H1 (cell line): ENCODE measurements at regions not wholly inside any gene's neighbourhood (a gene's known extent, or its start where the extent isn't known, plus 50 kb on each side); places are given as distances from the start of the nearest gene placed in this dataset.

ENCODE experiments used
- CTCF ChIP-seq, 3 experiments: IDR thresholded peaks; 1 replicate in 2 of 3; 2 replicates in 1 of 3; pipeline versions ENCODE4 v1.5.1 to v1.6.1; 2011; ENCODE audit warnings: low read length in 3 of 3, mild to moderate bottlenecking in 3 of 3, inconsistent platforms in 2 of 3, low read depth in 1 of 3, moderate library complexity in 1 of 3; ENCODE audit not compliant: insufficient read depth in 1 of 3; ENCODE audit errors: control extremely low read depth in 1 of 3
- JUN ChIP-seq: IDR thresholded peaks from 2 replicates; pipeline ENCODE4 v1.6.1; 2011; ENCODE audit warnings: low read depth, mild to moderate bottlenecking, improper control_type of control experiment, low read length
- POLR2A ChIP-seq, 2 experiments: IDR thresholded peaks; 1 replicate in 1 of 2; 2 replicates in 1 of 2; pipeline ENCODE4 v1.6.1; 2011; ENCODE audit warnings: low read depth in 2 of 2, low read length in 2 of 2, mild to moderate bottlenecking in 2 of 2; ENCODE audit errors: control extremely low read depth in 1 of 2
- RNF2 ChIP-seq: fragments of 200-900, 300-1000 bp; sonication (generic); IDR thresholded peaks from 2 replicates; pipeline ENCODE4 v1.7.1; 2016; ENCODE audit warnings: borderline replicate concordance, low read depth, mild to moderate bottlenecking, antibody characterized with exemption, low read length; ENCODE audit not compliant: poor library complexity, severe bottlenecking; ENCODE audit errors: missing control alignments
- TEAD4 ChIP-seq: IDR thresholded peaks from 2 replicates; pipeline ENCODE4 v1.6.1; 2012; ENCODE audit warnings: low read depth, low read length, inconsistent platforms, mixed read lengths

- TF ChIP-seq CTCF (IDR thresholded peaks at IDR 0.05; ENCODE audit: control extremely low read depth in 1 of 3, insufficient read depth in 1 of 3, low read depth in 1 of 3, low read length in 3 of 3) (no peak), POLR2A (IDR thresholded peaks at IDR 0.05; ENCODE audit: control extremely low read depth in 1 of 2, low read depth in 2 of 2, low read length in 2 of 2) (no peak), RNF2 (no peak), JUN (no peak), TEAD4 (no peak)
Observed at GRCh38 chr5:168202996-168203395, 88.4 kb upstream of the WWC1 start (continued).
